NCI-H2081 treated with DMSO at 0.1 percent for 48 hours (cell line): ENCODE measurements at regions not wholly inside any gene's neighbourhood (a gene's known extent, or its start where the extent isn't known, plus 50 kb on each side); places are given as distances from the start of the nearest gene placed in this dataset.

Experiments
- DNase-seq: peaks from one replicate; lab custom pipeline; 2025; lab: John Stamatoyannopoulos, UW

DNA sequence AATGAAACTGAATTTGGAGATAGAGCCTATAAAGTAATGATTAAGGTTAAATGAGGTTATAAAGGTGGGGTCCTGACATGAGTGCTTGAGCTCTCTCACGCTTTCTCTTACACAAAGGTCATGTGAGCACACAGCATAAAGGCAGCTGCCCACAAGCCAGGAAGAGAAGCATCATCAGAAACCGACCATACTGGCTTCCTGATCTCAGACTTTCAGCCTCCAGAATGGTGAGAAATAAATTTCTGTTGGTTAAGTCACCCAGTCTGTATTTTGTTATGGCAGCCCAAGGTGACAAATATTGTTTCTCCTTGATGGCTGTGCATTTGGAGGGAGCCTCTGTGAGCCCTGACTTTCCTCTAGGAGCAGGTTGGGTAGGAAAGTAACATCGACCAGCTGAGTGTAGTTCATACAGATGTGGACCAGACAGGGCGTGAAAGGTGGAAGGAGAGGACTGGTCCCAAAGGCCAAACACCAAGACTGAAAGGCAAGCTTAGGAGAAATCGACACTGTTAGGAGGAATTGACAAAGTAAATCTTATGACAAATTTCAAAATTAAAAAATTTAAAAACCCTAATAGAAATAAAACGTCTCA, 97.6 kb upstream of the SLC38A2 start:
- no peak for DNase-seq

- no peak for DNase-seq
Observed at GRCh38 chr12:46468813-46469212, 96.2 kb upstream of the SLC38A2 start.

GRCh38 chr12:46468160-46468559, 95.6 kb upstream of the SLC38A2 start:
- no peak for DNase-seq

- DNase-seq = no peak
Observed at GRCh38 chr12:46465307-46465706, 92.7 kb upstream of the SLC38A2 start.

GRCh38 chr12:46464863-46465262, 92.3 kb upstream of the SLC38A2 start:
- DNase-seq = no peak

GRCh38 chr12:46462641-46463355, 90.2 kb upstream of the SLC38A2 start:
- no peak for DNase-seq

- no peak for DNase-seq
Observed at GRCh38 chr12:46461907-46462640, 89.5 kb upstream of the SLC38A2 start.

GRCh38 chr12:46461459-46461858, 88.9 kb upstream of the SLC38A2 start:
- no peak for DNase-seq

GRCh38 chr12:46460682-46461210, 88.2 kb upstream of the SLC38A2 start:
- no peak for DNase-seq

GRCh38 chr12:46459861-46460545, 87.4 kb upstream of the SLC38A2 start:
- no peak for DNase-seq

DNA sequence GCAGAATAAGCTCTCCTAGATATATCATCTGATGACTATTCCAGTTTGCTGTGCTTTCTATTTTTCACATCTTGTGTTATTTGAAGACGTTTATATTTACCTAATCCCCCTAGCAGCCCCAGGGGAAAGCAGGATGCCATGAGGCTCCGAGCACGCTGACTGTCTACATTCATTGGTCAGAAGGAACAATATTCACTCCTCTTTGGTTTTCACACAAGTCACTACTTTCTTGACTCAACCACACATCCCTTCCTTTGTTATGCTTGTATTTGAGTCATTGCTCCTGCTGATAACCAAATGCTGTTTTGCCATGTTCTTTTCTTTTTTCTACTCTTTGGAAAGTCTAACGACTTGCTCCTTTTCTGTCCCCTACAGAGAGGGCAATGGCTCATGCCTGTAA, 86.5 kb upstream of the SLC38A2 start:
- DNase-seq = no peak

DNA sequence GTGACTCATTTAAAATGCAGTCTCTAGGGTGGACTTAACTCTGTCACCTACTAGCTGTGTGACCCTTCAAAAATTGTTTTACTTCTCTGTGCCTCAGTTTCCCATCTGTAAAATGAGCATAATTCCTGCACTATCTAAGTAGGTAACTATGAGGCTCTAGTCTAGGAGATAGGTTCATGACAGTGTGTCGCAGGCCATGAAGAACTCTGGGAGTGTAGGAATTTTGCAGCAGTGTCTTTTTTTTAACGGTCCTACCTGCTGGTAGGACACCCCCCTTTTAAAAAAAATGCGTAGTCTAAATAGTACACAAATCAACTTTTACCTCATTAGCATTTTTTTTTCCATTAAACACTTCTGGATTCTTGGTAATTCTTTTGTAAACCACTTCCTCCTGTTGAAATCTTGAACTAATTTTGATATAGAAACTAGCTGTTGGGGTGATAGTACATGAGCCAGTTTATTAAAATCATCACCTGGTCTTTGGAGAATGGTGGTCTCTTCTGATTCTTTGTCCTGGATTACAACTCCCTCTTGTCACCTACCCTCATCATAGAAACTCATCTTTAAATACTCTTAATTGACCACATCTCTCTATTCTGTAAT, 86.0 kb upstream of the SLC38A2 start:
- no peak for DNase-seq

DNA sequence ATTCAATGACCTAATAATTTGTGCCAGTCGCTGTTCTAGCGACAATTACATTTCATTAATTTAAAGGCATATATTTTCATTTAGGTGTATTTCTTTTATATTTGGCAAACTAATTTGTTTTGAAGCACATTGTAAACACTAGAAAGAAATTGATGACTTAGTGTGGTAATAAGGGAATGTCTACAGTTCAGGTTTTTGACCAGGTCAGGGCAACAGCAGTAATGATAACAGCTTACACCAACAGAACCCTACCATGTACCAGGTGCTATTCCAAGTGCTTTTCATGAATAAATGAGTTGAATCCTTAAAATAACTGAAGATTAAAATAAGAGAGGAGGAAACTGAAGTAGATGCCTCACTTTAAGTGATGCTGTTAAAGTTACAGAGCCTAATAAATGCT, 85.4 kb upstream of the SLC38A2 start:
- DNase-seq = no peak

- DNase-seq = no peak
Observed at GRCh38 chr12:46456356-46457334, 84.1 kb upstream of the SLC38A2 start.

DNA sequence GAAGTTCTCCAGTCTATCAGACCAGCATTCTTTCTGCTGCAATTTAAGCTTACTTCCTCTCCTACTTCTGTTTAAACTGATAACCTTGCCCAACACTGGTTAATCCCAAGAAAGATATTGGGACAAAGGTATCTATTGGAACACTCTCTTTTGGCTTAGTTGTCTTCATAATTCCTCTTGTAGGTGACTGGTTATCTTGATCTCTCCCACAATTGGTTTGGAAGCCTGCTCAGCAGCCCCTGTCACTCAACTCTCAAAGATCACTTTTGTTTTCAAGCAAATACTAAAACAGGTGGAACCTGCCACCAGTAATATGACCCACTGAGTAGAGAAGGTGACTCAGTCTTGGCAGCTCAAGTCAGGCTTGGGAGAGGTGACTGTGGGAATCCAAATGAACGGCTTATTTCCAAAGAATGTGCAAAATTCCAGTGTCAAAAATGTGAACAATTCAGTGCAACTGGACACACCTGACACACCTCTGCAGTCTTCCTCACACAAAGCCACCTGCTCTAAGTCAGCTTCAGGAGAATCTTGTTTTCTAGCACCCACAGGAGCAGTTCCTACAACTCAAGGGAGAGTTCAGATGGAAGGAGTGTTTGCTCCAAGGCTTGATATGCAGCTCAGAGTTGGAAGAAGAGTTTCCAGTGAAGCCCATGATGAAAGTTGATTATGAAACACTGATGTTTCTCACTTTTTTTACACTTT, 83.2 kb upstream of the SLC38A2 start:
- no peak for DNase-seq

- no peak for DNase-seq
Observed at GRCh38 chr12:46454981-46455380, 82.4 kb upstream of the SLC38A2 start.

GRCh38 chr12:46453428-46453827, 80.9 kb upstream of the SLC38A2 start:
- no peak for DNase-seq

DNA sequence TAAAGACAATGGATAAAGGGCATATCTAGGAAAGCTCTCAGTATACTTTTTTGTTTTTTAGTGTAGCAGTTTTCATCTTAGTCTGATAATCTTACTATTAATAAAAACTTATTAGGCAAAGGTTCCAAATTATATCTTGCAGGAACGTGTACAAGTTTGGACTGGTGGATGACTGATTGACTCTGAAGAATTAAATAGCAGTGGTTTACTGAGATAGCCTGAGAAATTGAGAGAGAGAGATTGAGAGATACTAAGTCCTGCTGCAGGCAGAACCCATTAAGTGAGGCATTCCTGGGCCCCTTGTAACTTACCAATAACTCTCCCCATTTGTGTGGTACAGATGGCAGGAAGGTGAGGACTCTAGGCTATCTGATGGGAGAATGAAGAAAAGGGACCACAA, 80.2 kb upstream of the SLC38A2 start:
- DNase-seq = no peak

DNA sequence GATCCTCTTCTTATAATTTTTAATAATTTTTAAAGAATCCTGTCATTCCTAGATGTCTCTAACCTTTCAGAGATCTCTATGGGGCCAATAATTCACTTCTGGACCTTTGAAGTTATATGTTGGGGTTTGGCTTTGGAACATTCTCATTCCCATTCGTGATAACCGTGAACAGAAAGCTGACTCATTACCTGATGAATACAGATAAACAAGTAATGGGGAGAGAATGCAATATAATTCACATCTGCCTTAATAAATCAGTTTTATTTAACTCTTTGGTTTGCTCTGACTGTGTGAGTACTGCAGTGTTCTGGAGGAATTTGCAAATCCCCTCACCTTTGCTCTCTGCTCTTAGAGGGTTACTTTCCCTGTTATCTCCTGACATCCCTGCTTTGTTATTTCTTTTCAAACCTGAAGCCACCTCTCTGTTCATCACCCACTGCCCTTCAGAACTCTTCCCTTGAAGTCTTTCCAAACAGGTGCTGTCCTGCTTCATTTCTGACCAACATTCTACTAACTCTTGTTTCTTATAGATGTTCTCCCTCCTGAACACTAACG, 79.6 kb upstream of the SLC38A2 start:
- DNase-seq = no peak
